HL-60 (cell line): ENCODE measurements at regions not wholly inside any gene's neighbourhood (a gene's known extent, or its start where the extent isn't known, plus 50 kb on each side); places are given as distances from the start of the nearest gene placed in this dataset.

ENCODE experiments used
- CTCF ChIP-seq: IDR thresholded peaks from one replicate; pipeline ENCODE4 v1.5.1; 2011; ENCODE audit warnings: low read length, control low read depth, inconsistent platforms; ENCODE audit not compliant: insufficient read depth
- GABPA ChIP-seq: IDR thresholded peaks from 2 replicates; pipeline ENCODE4 v1.6.1; 2012; ENCODE audit warnings: low read depth
- POLR2AphosphoS5 ChIP-seq: IDR thresholded peaks from 2 replicates; pipeline ENCODE4 v1.6.1; 2012; ENCODE audit warnings: low read depth
- REST ChIP-seq: IDR thresholded peaks from 2 replicates; pipeline ENCODE4 v1.6.1; 2012; ENCODE audit warnings: low read depth; ENCODE audit not compliant: insufficient replicate concordance
- SPI1 ChIP-seq: IDR thresholded peaks from 2 replicates; pipeline ENCODE4 v1.6.1; 2012; ENCODE audit warnings: low read depth, mild to moderate bottlenecking, borderline replicate concordance

- TF ChIP-seq POLR2AphosphoS5 (no peak), REST (no peak), CTCF (no peak), GABPA (no peak), SPI1 (no peak)
Observed at GRCh38 chr1:239225396-239225795, 161.0 kb upstream of the CHRM3 start.
